Small intestine (tissue), 7 donors: ENCODE measurements at regions not wholly inside any gene's neighbourhood (a gene's known extent, or its start where the extent isn't known, plus 50 kb on each side); places are given as distances from the start of the nearest gene placed in this dataset.

ENCODE experiments used
- DNase-seq, 2 donors: peaks; one replicate each; pipeline versions ENCODE4 v3.0.0 to v3.0.0-alpha.2; 2013
- FAIRE-seq: peaks from 2 replicates; lab custom pipeline; 2012; peaks lifted over from hg19 to GRCh38; lab: Jason Lieb, UNC
- H3K27ac ChIP-seq, 3 donors: one replicate each; pipeline ENCODE4 v1.5.1; 2013; ENCODE audit warnings: low read length in 2 of 3, mild to moderate bottlenecking in 2 of 3, control low read depth in 1 of 3, inconsistent platforms in 1 of 3, low read depth in 1 of 3, moderate library complexity in 1 of 3
- H3K27me3 ChIP-seq, 3 donors: one replicate each; pipeline ENCODE4 v1.6.1; 2013; ENCODE audit warnings: low read length in 3 of 3, inconsistent platforms in 1 of 3; ENCODE audit not compliant: control insufficient read depth in 3 of 3, insufficient read depth in 3 of 3
- H3K36me3 ChIP-seq, 3 donors: one replicate each; pipeline ENCODE4 v1.6.1; 2013; ENCODE audit warnings: low read length in 3 of 3, inconsistent platforms in 1 of 3, low read depth in 1 of 3, mild to moderate bottlenecking in 1 of 3, moderate library complexity in 1 of 3; ENCODE audit not compliant: control insufficient read depth in 3 of 3, insufficient read depth in 2 of 3
- H3K4me1 ChIP-seq, 3 donors: one replicate each; pipeline ENCODE4 v1.6.1; 2013; ENCODE audit warnings: low read length in 2 of 3, inconsistent platforms in 1 of 3, low read depth in 1 of 3, mild to moderate bottlenecking in 1 of 3, moderate library complexity in 1 of 3; ENCODE audit not compliant: control insufficient read depth in 3 of 3, insufficient read depth in 2 of 3
- H3K4me3 ChIP-seq, 3 donors: one replicate each; pipeline ENCODE4 v1.5.1; 2013; ENCODE audit warnings: low read length in 3 of 3, control low read depth in 1 of 3, inconsistent platforms in 1 of 3, low read depth in 1 of 3, mild to moderate bottlenecking in 1 of 3, moderate library complexity in 1 of 3
- H3K9me3 ChIP-seq, 2 donors: one replicate each; pipeline ENCODE4 v1.6.1; 2013; ENCODE audit warnings: low read depth in 1 of 2, low read length in 1 of 2; ENCODE audit not compliant: control insufficient read depth in 2 of 2, insufficient read depth in 1 of 2
- WGBS, 3 donors: extraction: QIAGEN DNeasy Blood & Tissue Kit; methylation state at CpG; one replicate each; pipeline ENCODE4 v1.1.7; 2013; 5-methylcytosine and 5-hydroxymethylcytosine counted together
- donor health status: healthy with polysubstance abuse.
- donor health status: control.
- donor health status: control.
- donor health status: Bipolar disorder and iron deficiency.
- donor health status: healthy.

GRCh38 chr11:39462506-39462905 lies 1996.9 kb downstream of the LRRC4C start:
- no peaks in the 10 kb centered on the region for H3K4me1 ChIP-seq
- H3K4me3 ChIP-seq = no peak overlapping the region
- 33 to 43% (median 39%) methylated on average over 1 of the region's 1 CpG for WGBS, 3 donors
- H3K27me3 ChIP-seq = no peaks in the 10 kb centered on the region
- no peak for FAIRE-seq
- no peak for DNase-seq
- no peak overlapping the region for H3K27ac ChIP-seq
- no peaks in the 10 kb centered on the region for H3K36me3 ChIP-seq
- no peaks in the 10 kb centered on the region for H3K9me3 ChIP-seq

GRCh38 chr11:39461066-39461465 lies 1998.4 kb downstream of the LRRC4C start:
- Histone ChIP-seq H3K9me3 (no peaks in the 10 kb centered on the region), H3K36me3 (no peaks in the 10 kb centered on the region), H3K4me1 (no peaks in the 10 kb centered on the region)

GRCh38 chr11:39459606-39460005 lies 1999.8 kb downstream of the LRRC4C start:
- DNase-seq = no peak
- H3K4me1 ChIP-seq = no peaks in the 10 kb centered on the region
- H3K27ac ChIP-seq = no peak overlapping the region
- no peaks in the 10 kb centered on the region for H3K27me3 ChIP-seq
- no peak overlapping the region for H3K4me3 ChIP-seq
- 78 to 84% (median 83%) methylated on average over 6 of the region's 6 CpGs for WGBS, 3 donors
- H3K9me3 ChIP-seq = no peaks in the 10 kb centered on the region
- no peaks in the 10 kb centered on the region for H3K36me3 ChIP-seq
- no peak for FAIRE-seq

More at GRCh38 chr11:39461066-39461465, 1998.4 kb downstream of the LRRC4C start:
- 62 to 67% (median 63%) methylated on average over 1 of the region's 1 CpG for WGBS, 3 donors
- no peak overlapping the region for H3K4me3 ChIP-seq
- DNase-seq = no peak
- H3K27ac ChIP-seq = no peak overlapping the region
- no peak for FAIRE-seq
- H3K27me3 ChIP-seq = no peaks in the 10 kb centered on the region

- Histone ChIP-seq H3K4me3 (no peak overlapping the region), H3K27me3 (no peaks in the 10 kb centered on the region), H3K27ac (no peak overlapping the region), H3K9me3 (no peaks in the 10 kb centered on the region), H3K4me1 (no peaks in the 10 kb centered on the region), H3K36me3 (no peaks in the 10 kb centered on the region)
- FAIRE-seq (no peak), DNase-seq (no peak)
- WGBS, 3 donors = 67 to 73% (median 72%) methylated on average over 2 of the region's 2 CpGs
Measured at GRCh38 chr11:39458481-39458880, 2001.0 kb downstream of the LRRC4C start.

- no peaks in the 10 kb centered on the region for H3K4me1 ChIP-seq
- H3K36me3 ChIP-seq = no peaks in the 10 kb centered on the region
- no peak overlapping the region for H3K4me3 ChIP-seq
- H3K27ac ChIP-seq = no peak overlapping the region
- DNase-seq (no peak), FAIRE-seq (no peak)
- peaks cover 0 to 7% of the 10 kb centered on the region in 2 donors for H3K9me3 ChIP-seq
- H3K27me3 ChIP-seq = no peaks in the 10 kb centered on the region
Measured at GRCh38 chr11:39443424-39444022, 2015.9 kb downstream of the LRRC4C start.

- Histone ChIP-seq H3K27ac (no peak overlapping the region), H3K4me1 (no peaks in the 10 kb centered on the region), H3K36me3 (no peaks in the 10 kb centered on the region), H3K4me3 (no peak overlapping the region), H3K9me3 (peaks cover 0 to 7% of the 10 kb centered on the region in 2 donors), H3K27me3 (no peaks in the 10 kb centered on the region)
- FAIRE-seq (no peak), DNase-seq (no peak)
- 83 to 92% (median 87%) methylated on average over 15 to 20 of the region's 20 CpGs for WGBS, 3 donors
Measured at GRCh38 chr11:39442177-39442576, 2017.3 kb downstream of the LRRC4C start.

GRCh38 chr11:39435641-39436040 lies 2023.8 kb downstream of the LRRC4C start:
- Histone ChIP-seq H3K4me1 (no peaks in the 10 kb centered on the region), H3K36me3 (no peaks in the 10 kb centered on the region), H3K27me3 (no peaks in the 10 kb centered on the region), H3K9me3 (no peaks in the 10 kb centered on the region), H3K4me3 (no peak overlapping the region), H3K27ac (no peak overlapping the region)
- DNase-seq = no peak
- 86 to 91% (median 90%) methylated on average over 3 of the region's 3 CpGs for WGBS, 3 donors
- FAIRE-seq = no peak

- no peak for FAIRE-seq
- WGBS, 3 donors = 41 to 55% (median 54%) methylated on average over 1 of the region's 1 CpG
- no peak for DNase-seq
- H3K4me1 ChIP-seq = no peaks in the 10 kb centered on the region
- no peak overlapping the region for H3K27ac ChIP-seq
- H3K27me3 ChIP-seq = no peaks in the 10 kb centered on the region
- no peak overlapping the region for H3K4me3 ChIP-seq
- H3K36me3 ChIP-seq = no peaks in the 10 kb centered on the region
- H3K9me3 ChIP-seq = no peaks in the 10 kb centered on the region
Measured at GRCh38 chr11:39434466-39434865, 2025.0 kb downstream of the LRRC4C start.

- no peaks in the 10 kb centered on the region for H3K36me3 ChIP-seq
- H3K4me1 ChIP-seq = no peaks in the 10 kb centered on the region
- no peaks in the 10 kb centered on the region for H3K27me3 ChIP-seq
- no peak overlapping the region for H3K27ac ChIP-seq
- no peak for FAIRE-seq
- H3K4me3 ChIP-seq = no peak overlapping the region
- no peak for DNase-seq
- no peaks in the 10 kb centered on the region for H3K9me3 ChIP-seq
- WGBS, 3 donors = 0 to 13% (median 0%) methylated on average over 1 of the region's 1 CpG
Measured at GRCh38 chr11:39432929-39433328, 2026.5 kb downstream of the LRRC4C start.
